Keratinocyte (primary cell): ENCODE measurements at regions not wholly inside any gene's neighbourhood (a gene's known extent, or its start where the extent isn't known, plus 50 kb on each side); places are given as distances from the start of the nearest gene placed in this dataset.

ENCODE experiments used
- DNase-seq: peaks from one replicate; pipeline ENCODE4 v3.0.0-alpha.2; 2011; ENCODE audit warnings: low read depth, missing footprints, low spot score
- FAIRE-seq: peaks from 2 replicates; lab custom pipeline; 2011; peaks lifted over from hg19 to GRCh38; lab: Jason Lieb, UNC
- H2AFZ ChIP-seq: 2 replicates; pipeline ENCODE4 v1.6.0; 2012; ENCODE audit warnings: low read length, control low read depth, inconsistent platforms; ENCODE audit not compliant: control insufficient read depth
- H3K27ac ChIP-seq: 2 replicates; pipeline ENCODE4 v1.5.1; 2011; ENCODE audit warnings: low read length; ENCODE audit not compliant: control insufficient read depth, insufficient read depth
- H3K27me3 ChIP-seq: 3 replicates; pipeline ENCODE4 v1.6.0; 2011; ENCODE audit warnings: low read length; ENCODE audit not compliant: control insufficient read depth, insufficient read depth; ENCODE audit errors: extremely low read depth
- H3K36me3 ChIP-seq, 2 experiments: 2 replicates in 1 of 2; 3 replicates in 1 of 2; pipeline ENCODE4 v1.5.1; 2011; ENCODE audit warnings: low read length in 2 of 2, mild to moderate bottlenecking in 1 of 2; ENCODE audit not compliant: control insufficient read depth in 2 of 2, insufficient read depth in 2 of 2; ENCODE audit errors: extremely low read depth in 1 of 2
- H3K4me1 ChIP-seq: 3 replicates; pipeline ENCODE4 v1.5.1; 2011; ENCODE audit warnings: low read length; ENCODE audit not compliant: control insufficient read depth, insufficient read depth; ENCODE audit errors: extremely low read depth
- H3K4me2 ChIP-seq: 3 replicates; pipeline ENCODE4 v1.6.0; 2011; ENCODE audit warnings: low read depth, low read length; ENCODE audit not compliant: control insufficient read depth, insufficient read depth; ENCODE audit errors: extremely low read depth
- H3K4me3 ChIP-seq, 3 experiments: fragments of 200-600 bp in 1 of 3; sonication (generic) in 1 of 3; 2 replicates in 2 of 3; 3 replicates in 1 of 3; pipeline ENCODE4 v1.5.1; 2011 to 2016; ENCODE audit warnings: low read length in 3 of 3, mild to moderate bottlenecking in 3 of 3, control low read depth in 2 of 3, inconsistent platforms in 1 of 3, low read depth in 1 of 3, mixed read lengths in 1 of 3, mixed run types in 1 of 3, moderate library complexity in 1 of 3; ENCODE audit not compliant: control insufficient read depth in 2 of 3, insufficient read depth in 2 of 3; ENCODE audit errors: extremely low read depth in 1 of 3
- H3K79me2 ChIP-seq: 2 replicates; pipeline ENCODE4 v1.6.0; 2012; ENCODE audit warnings: low read length; ENCODE audit not compliant: control insufficient read depth, insufficient read depth
- H3K9ac ChIP-seq: 3 replicates; pipeline ENCODE4 v1.6.0; 2011; ENCODE audit warnings: low read length; ENCODE audit not compliant: control insufficient read depth, insufficient read depth; ENCODE audit errors: extremely low read depth
- H3K9me1 ChIP-seq: 3 replicates; pipeline ENCODE4 v1.6.0; 2011; ENCODE audit warnings: low read length; ENCODE audit not compliant: control insufficient read depth, insufficient read depth; ENCODE audit errors: extremely low read depth
- H3K9me3 ChIP-seq: 2 replicates; pipeline ENCODE4 v1.5.1; 2012; ENCODE audit warnings: low read depth, low read length; ENCODE audit not compliant: control insufficient read depth
- H4K20me1 ChIP-seq: 3 replicates; pipeline ENCODE4 v1.6.0; 2011; ENCODE audit warnings: low read length; ENCODE audit not compliant: control insufficient read depth, insufficient read depth; ENCODE audit errors: extremely low read depth
- CTCF ChIP-seq, 3 experiments: IDR thresholded peaks in 1 of 3; conservative IDR thresholded peaks in 1 of 3; optimal IDR thresholded peaks in 1 of 3; 2 replicates in 2 of 3; 3 replicates in 1 of 3; pipeline versions ENCODE3 to v1.5.1; 2011; ENCODE audit warnings: low read length in 3 of 3, mild to moderate bottlenecking in 3 of 3, moderate library complexity in 2 of 3, control low read depth in 1 of 3, inconsistent platforms in 1 of 3; ENCODE audit not compliant: insufficient read depth in 2 of 3; ENCODE audit errors: extremely low read depth in 1 of 3
- EZH2 ChIP-seq: IDR thresholded peaks from one replicate; pipeline ENCODE4 v1.6.1; 2012; ENCODE audit warnings: inconsistent platforms, mild to moderate bottlenecking, low read length, moderate library complexity
- dilution Hi-C: fragments of 300-500 bp; cut with MboI; formaldehyde crosslinking; loops from one replicate; pipeline ENCODE4 v1.7.0; 2020; ENCODE audit warnings: low sequenced_read_pairs; ENCODE audit not compliant: extremely low pct_ligation_motif_present

GRCh38 chr15:27679203-27679602, 419.9 kb downstream of the OCA2 start:
- H3K27ac ChIP-seq = no peak overlapping the region
- H3K4me2 ChIP-seq = no peak overlapping the region
- H3K27me3 ChIP-seq = no peaks in the 10 kb centered on the region
- TF ChIP-seq EZH2 (no peak), CTCF (optimal IDR thresholded peaks at IDR 0.05 in 1 of 3, IDR thresholded peaks at IDR 0.05 in 1 of 3, conservative IDR thresholded peaks at IDR 0.05 in 1 of 3; ENCODE audit: extremely low read depth in 1 of 3, insufficient read depth in 2 of 3, low read length in 3 of 3) (no peak)
- no peak for FAIRE-seq
- no peaks in the 10 kb centered on the region for H3K36me3 ChIP-seq
- no peaks in the 10 kb centered on the region for H3K79me2 ChIP-seq
- no peaks in the 10 kb centered on the region for H4K20me1 ChIP-seq
- no peak overlapping the region for H3K4me3 ChIP-seq
- no peak overlapping the region for H3K9ac ChIP-seq
- H3K9me1 ChIP-seq = no peaks in the 10 kb centered on the region
- H3K4me1 ChIP-seq = no peaks in the 10 kb centered on the region
- dilution Hi-C loops = no loop called here
- no peaks in the 10 kb centered on the region for H3K9me3 ChIP-seq
- no peak overlapping the region for H2AFZ ChIP-seq
- no peak for DNase-seq

GRCh38 chr15:27677951-27678350, 421.2 kb downstream of the OCA2 start:
- dilution Hi-C loops = no loop called here
- FAIRE-seq (no peak), DNase-seq (no peak)
- Histone ChIP-seq H2AFZ (no peak overlapping the region), H4K20me1 (no peaks in the 10 kb centered on the region), H3K4me3 (no peak overlapping the region), H3K9ac (no peak overlapping the region), H3K27ac (no peak overlapping the region), H3K27me3 (no peaks in the 10 kb centered on the region), H3K9me3 (no peaks in the 10 kb centered on the region), H3K36me3 (no peaks in the 10 kb centered on the region), H3K4me1 (no peaks in the 10 kb centered on the region), H3K4me2 (no peak overlapping the region), H3K9me1 (no peaks in the 10 kb centered on the region), H3K79me2 (no peaks in the 10 kb centered on the region)
- no peak for TF ChIP-seq CTCF (optimal IDR thresholded peaks at IDR 0.05 in 1 of 3, IDR thresholded peaks at IDR 0.05 in 1 of 3, conservative IDR thresholded peaks at IDR 0.05 in 1 of 3; ENCODE audit: extremely low read depth in 1 of 3, insufficient read depth in 2 of 3, low read length in 3 of 3)
